HEK293T (cell line): ENCODE measurements at regions not wholly inside any gene's neighbourhood (a gene's known extent, or its start where the extent isn't known, plus 50 kb on each side); places are given as distances from the start of the nearest gene placed in this dataset.
"Not testable (repeated sequence)": the region's sequence is repeated elsewhere in the genome, so short reads cannot be mapped to it uniquely, and the experiment has no call there.

Source experiments
- CTCF ChIA-PET: fragments of 350-600 bp; formaldehyde crosslinking; extraction: SDS; loops from one replicate; lab custom pipeline; 2021; ENCODE audit warnings: antibody characterized with exemption, inconsistent platforms; lab: Yijun Ruan, JAX
- POLR2A ChIA-PET: fragments of 350-600 bp; formaldehyde crosslinking; extraction: SDS; loops from one replicate; lab custom pipeline; 2020; ENCODE audit warnings: antibody characterized with exemption, inconsistent platforms; lab: Yijun Ruan, JAX
- DNase-seq: peaks from one replicate; pipeline ENCODE4 v3.0.0; 2012; ENCODE audit warnings: mixed read lengths; ENCODE audit errors: extremely low spot score
- ARNT ChIP-seq: fragments of 450-650 bp; IDR thresholded peaks from 2 replicates; pipeline ENCODE4 v1.6.1; 2017; ENCODE audit warnings: mild to moderate bottlenecking
- BHLHE40 ChIP-seq: fragments of 450-650 bp; IDR thresholded peaks from 2 replicates; pipeline ENCODE4 v1.6.1; 2016; ENCODE audit warnings: mild to moderate bottlenecking, moderate library complexity, borderline replicate concordance
- CTBP1 ChIP-seq: fragments of 450-650 bp; IDR thresholded peaks from 2 replicates; pipeline ENCODE4 v1.6.1; 2016; ENCODE audit warnings: borderline replicate concordance
- ELF4 ChIP-seq: fragments of 450-650 bp; IDR thresholded peaks from 2 replicates; pipeline ENCODE4 v1.6.1; 2017; ENCODE audit warnings: antibody characterized with exemption
- FOXA1 ChIP-seq: fragments of 450-650 bp; IDR thresholded peaks from 2 replicates; pipeline ENCODE4 v1.6.1; 2016; ENCODE audit warnings: mild to moderate bottlenecking
- FOXK2 ChIP-seq: fragments of 450-650 bp; IDR thresholded peaks from 2 replicates; pipeline ENCODE4 v1.6.1; 2016; ENCODE audit warnings: mild to moderate bottlenecking
- FOXM1 ChIP-seq: fragments of 450-650 bp; IDR thresholded peaks from 2 replicates; pipeline ENCODE4 v1.6.1; 2017; ENCODE audit warnings: mild to moderate bottlenecking, borderline replicate concordance
- HDGF ChIP-seq: fragments of 450-650 bp; IDR thresholded peaks from 2 replicates; pipeline ENCODE4 v1.6.1; 2017; ENCODE audit warnings: antibody characterized with exemption, borderline replicate concordance
- L3MBTL2 ChIP-seq: fragments of 450-650 bp; conservative IDR thresholded peaks from 2 replicates; pipeline ENCODE4 v1.6.1; 2016; ENCODE audit warnings: mild to moderate bottlenecking
- LEF1 ChIP-seq: fragments of 450-650 bp; IDR thresholded peaks from 2 replicates; pipeline ENCODE4 v1.6.1; 2017; ENCODE audit warnings: mild to moderate bottlenecking, borderline replicate concordance
- NFRKB ChIP-seq: fragments of 450-650 bp; IDR thresholded peaks from 2 replicates; pipeline ENCODE4 v1.6.1; 2016; ENCODE audit warnings: mild to moderate bottlenecking, moderate library complexity
- PKNOX1 ChIP-seq: fragments of 450-650 bp; IDR thresholded peaks from 2 replicates; pipeline ENCODE4 v1.6.1; 2016
- SP1 ChIP-seq: fragments of 450-650 bp; IDR thresholded peaks from 2 replicates; pipeline ENCODE4 v1.6.1; 2017
- SUZ12 ChIP-seq: fragments of 450-650 bp; IDR thresholded peaks from 2 replicates; pipeline ENCODE4 v1.6.1; 2016; ENCODE audit warnings: mild to moderate bottlenecking
- TARDBP ChIP-seq: fragments of 450-650 bp; IDR thresholded peaks from 2 replicates; pipeline ENCODE4 v1.6.1; 2016
- ZNF384 ChIP-seq: fragments of 450-650 bp; IDR thresholded peaks from 2 replicates; pipeline ENCODE4 v1.6.1; 2016

GRCh38 chr6:156587071-156587470, 190.1 kb upstream of the ARID1B start:
- ChIA-PET CTCF (no interaction called here), POLR2A (no interaction called here)
- no peak for DNase-seq
- TF ChIP-seq BHLHE40 (no peak), ARNT (no peak), ZNF384 (no peak), FOXM1 (no peak), FOXA1 (no peak), L3MBTL2 (no peak), PKNOX1 (no peak), TARDBP (no peak), ELF4 (no peak), NFRKB (no peak), HDGF (no peak), SP1 (no peak), LEF1 (no peak), CTBP1 (no peak), SUZ12 (no peak), FOXK2 (no peak)

GRCh38 chr6:156585859-156586258, 191.3 kb upstream of the ARID1B start:
- CTCF ChIA-PET: no interaction called here
- no peak for DNase-seq
- TF ChIP-seq HDGF (no peak), SP1 (no peak), FOXK2 (no peak), FOXA1 (no peak), ARNT (no peak), SUZ12 (no peak), BHLHE40 (no peak), CTBP1 (no peak), TARDBP (no peak), NFRKB (no peak), ZNF384 (no peak), FOXM1 (no peak), L3MBTL2 (no peak), PKNOX1 (no peak), ELF4 (no peak), LEF1 (no peak)
- POLR2A ChIA-PET: no interaction called here

GRCh38 chr6:156584121-156584520, 193.1 kb upstream of the ARID1B start:
- CTCF ChIA-PET, DNase-seq, POLR2A ChIA-PET: not testable (repeated sequence)

- TF ChIP-seq SUZ12: no peak
- TF ChIP-seq HDGF: no peak
- TF ChIP-seq FOXM1: no peak
- no peak for TF ChIP-seq CTBP1
- TF ChIP-seq LEF1: no peak
- no peak for DNase-seq
- ChIA-PET POLR2A (no interaction called here), CTCF (no interaction called here)
Measured at GRCh38 chr6:156583083-156583482, 194.1 kb upstream of the ARID1B start.

GRCh38 chr6:156582509-156582992, 194.6 kb upstream of the ARID1B start:
- TF ChIP-seq FOXA1 (no peak), HDGF (no peak), LEF1 (no peak), ELF4 (no peak), ARNT (no peak), ZNF384 (no peak), CTBP1 (no peak), BHLHE40 (no peak), SP1 (no peak), FOXM1 (no peak), FOXK2 (no peak), NFRKB (no peak), TARDBP (no peak), L3MBTL2 (no peak)
- POLR2A ChIA-PET: no interaction called here
- DNase-seq: no peak
- CTCF ChIA-PET: interaction anchor here (0.6 kb wide), 1 partner anchor 9 kb away, joined by 3 read pairs; no protein-coding TSS in a partner anchor

- TF ChIP-seq LEF1: no peak
- no peak for TF ChIP-seq L3MBTL2
- no peak for TF ChIP-seq SUZ12
- TF ChIP-seq SP1: no peak
- no peak for TF ChIP-seq BHLHE40
- TF ChIP-seq HDGF: no peak
- TF ChIP-seq FOXA1: no peak
- TF ChIP-seq ARNT: no peak
- no peak for TF ChIP-seq FOXM1
- no peak for TF ChIP-seq TARDBP
- TF ChIP-seq NFRKB: no peak
- TF ChIP-seq FOXK2: no peak
- no peak for TF ChIP-seq ZNF384
- no peak for TF ChIP-seq PKNOX1
- TF ChIP-seq CTBP1: no peak
- TF ChIP-seq ELF4: no peak
- CTCF ChIA-PET: no interaction called here
- DNase-seq: no peak
- POLR2A ChIA-PET: no interaction called here
Measured at GRCh38 chr6:156579564-156579963, 197.6 kb upstream of the ARID1B start.
